ENCODE measurements at regions not wholly inside any gene's neighbourhood (a gene's known extent, or its start where the extent isn't known, plus 50 kb on each side); places are given as distances from the start of the nearest gene placed in this dataset.

DNA sequence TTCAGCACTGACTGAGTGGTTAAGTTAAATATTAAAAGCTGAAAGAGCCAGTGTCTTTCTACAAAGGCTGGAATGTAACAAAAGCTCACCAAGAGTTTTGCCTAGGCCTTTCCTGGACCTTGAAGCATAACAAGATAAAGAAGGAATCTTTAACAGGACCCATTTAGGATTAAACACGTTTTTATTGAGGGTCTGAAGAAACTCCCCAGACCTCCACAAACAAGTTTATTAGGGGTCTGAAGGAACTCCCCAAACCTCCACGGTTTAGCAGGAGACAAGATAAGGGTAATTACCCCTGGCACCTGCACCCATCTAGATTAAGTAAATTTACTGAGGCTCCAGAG, 104.0 kb downstream of the ACAA2 start (continued):
- no peak for TF ChIP-seq GLIS2 (tag by site-specific recombination; IDR thresholded peaks at IDR 0.05)
- TF ChIP-seq, protein P1, sequence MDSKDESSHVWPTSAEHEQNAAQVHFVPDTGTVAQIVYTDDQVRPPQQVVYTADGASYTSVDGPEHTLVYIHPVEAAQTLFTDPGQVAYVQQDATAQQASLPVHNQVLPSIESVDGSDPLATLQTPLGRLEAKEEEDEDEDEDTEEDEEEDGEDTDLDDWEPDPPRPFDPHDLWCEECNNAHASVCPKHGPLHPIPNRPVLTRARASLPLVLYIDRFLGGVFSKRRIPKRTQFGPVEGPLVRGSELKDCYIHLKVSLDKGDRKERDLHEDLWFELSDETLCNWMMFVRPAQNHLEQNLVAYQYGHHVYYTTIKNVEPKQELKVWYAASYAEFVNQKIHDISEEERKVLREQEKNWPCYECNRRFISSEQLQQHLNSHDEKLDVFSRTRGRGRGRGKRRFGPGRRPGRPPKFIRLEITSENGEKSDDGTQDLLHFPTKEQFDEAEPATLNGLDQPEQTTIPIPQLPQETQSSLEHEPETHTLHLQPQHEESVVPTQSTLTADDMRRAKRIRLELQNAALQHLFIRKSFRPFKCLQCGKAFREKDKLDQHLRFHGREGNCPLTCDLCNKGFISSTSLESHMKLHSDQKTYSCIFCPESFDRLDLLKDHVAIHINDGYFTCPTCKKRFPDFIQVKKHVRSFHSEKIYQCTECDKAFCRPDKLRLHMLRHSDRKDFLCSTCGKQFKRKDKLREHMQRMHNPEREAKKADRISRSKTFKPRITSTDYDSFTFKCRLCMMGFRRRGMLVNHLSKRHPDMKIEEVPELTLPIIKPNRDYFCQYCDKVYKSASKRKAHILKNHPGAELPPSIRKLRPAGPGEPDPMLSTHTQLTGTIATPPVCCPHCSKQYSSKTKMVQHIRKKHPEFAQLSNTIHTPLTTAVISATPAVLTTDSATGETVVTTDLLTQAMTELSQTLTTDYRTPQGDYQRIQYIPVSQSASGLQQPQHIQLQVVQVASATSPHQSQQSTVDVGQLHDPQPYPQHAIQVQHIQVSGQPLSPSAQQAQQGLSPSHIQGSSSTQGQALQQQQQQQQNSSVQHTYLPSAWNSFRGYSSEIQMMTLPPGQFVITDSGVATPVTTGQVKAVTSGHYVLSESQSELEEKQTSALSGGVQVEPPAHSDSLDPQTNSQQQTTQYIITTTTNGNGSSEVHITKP (tag by site-specific recombination; IDR thresholded peaks at IDR 0.05): no peak
- TF ChIP-seq ZNF571 (tag by site-specific recombination; IDR thresholded peaks at IDR 0.05): no peak
- no peak for TF ChIP-seq ZNF610 (tag by site-specific recombination; IDR thresholded peaks at IDR 0.05; ENCODE audit: borderline replicate concordance)

DNA sequence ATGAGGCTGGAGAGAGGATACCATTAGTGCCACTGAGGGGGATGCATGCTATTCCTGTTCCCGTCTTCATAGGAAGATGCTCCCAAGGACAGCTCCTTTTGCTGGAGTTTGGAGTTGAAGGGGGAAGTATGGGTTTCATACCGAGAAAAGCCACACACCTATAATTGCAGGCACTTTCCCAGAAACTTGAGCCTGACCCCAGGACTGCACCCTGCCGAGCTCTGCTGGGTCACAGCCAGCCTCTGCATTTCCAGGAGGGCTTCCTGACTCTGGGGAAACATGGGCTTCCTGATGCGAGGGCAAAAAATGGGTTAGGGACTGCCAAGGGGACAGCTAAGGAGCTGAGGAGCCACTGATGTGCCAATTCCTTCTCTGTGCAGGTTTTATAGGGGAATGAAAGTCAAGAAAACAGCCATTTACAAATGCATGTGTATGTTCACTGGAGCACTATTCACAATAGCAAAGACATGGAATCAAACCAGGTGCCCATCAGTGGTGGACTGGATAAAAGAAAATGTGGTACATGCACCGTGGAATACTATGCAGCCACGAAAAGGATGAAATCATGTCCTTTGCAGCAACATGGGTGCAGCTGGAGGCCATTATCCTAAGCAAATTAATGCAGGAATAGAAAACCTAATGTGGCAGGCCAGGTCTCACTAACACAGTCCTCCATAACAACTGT, 104.5 kb downstream of the ACAA2 start:
- ChIA-PET POLR2A (no interaction called here), CTCF (interaction anchor here (1.3 kb wide), 1 partner anchor 151 kb away, joined by 3 read pairs; no protein-coding TSS in a partner anchor)
- Histone ChIP-seq H3K4me3 (ENCODE audit: low read depth, low read length) (no peak overlapping the region), H3K4me1 (ENCODE audit: control insufficient read depth, insufficient read depth, low read length) (no peaks in the 10 kb centered on the region), H3K9me3 (ENCODE audit: control insufficient read depth, insufficient read depth, low read depth, low read length) (no peaks in the 10 kb centered on the region), H3K27ac (ENCODE audit: extremely low read depth, low read depth, low read length) (no peak overlapping the region), H3K36me3 (ENCODE audit: control insufficient read depth in 2 of 2, insufficient read depth in 1 of 2, low read length in 2 of 2) (no peaks in the 10 kb centered on the region)
- TF ChIP-seq ZIC2 (tag by site-specific recombination; IDR thresholded peaks at IDR 0.05) (0 out of 2 replicates have a peak, but pooled peaks have one; percentile 24), ZBTB17 (tag by site-specific recombination; IDR thresholded peaks at IDR 0.05) (no peak), ZNF146 (tag by site-specific recombination; IDR thresholded peaks at IDR 0.05) (peak; percentile 96), ZNF274 (IDR thresholded peaks at IDR 0.05; ENCODE audit: low read length) (no peak), ZNF274 (tag by site-specific recombination; IDR thresholded peaks at IDR 0.05; ENCODE audit: borderline replicate concordance) (no peak), ZNF529 (tag by site-specific recombination; IDR thresholded peaks at IDR 0.05; ENCODE audit: insufficient replicate concordance) (no peak), IKZF3 (tag by site-specific recombination; IDR thresholded peaks at IDR 0.05) (no peak)
- TF ChIP-seq, protein P2, sequence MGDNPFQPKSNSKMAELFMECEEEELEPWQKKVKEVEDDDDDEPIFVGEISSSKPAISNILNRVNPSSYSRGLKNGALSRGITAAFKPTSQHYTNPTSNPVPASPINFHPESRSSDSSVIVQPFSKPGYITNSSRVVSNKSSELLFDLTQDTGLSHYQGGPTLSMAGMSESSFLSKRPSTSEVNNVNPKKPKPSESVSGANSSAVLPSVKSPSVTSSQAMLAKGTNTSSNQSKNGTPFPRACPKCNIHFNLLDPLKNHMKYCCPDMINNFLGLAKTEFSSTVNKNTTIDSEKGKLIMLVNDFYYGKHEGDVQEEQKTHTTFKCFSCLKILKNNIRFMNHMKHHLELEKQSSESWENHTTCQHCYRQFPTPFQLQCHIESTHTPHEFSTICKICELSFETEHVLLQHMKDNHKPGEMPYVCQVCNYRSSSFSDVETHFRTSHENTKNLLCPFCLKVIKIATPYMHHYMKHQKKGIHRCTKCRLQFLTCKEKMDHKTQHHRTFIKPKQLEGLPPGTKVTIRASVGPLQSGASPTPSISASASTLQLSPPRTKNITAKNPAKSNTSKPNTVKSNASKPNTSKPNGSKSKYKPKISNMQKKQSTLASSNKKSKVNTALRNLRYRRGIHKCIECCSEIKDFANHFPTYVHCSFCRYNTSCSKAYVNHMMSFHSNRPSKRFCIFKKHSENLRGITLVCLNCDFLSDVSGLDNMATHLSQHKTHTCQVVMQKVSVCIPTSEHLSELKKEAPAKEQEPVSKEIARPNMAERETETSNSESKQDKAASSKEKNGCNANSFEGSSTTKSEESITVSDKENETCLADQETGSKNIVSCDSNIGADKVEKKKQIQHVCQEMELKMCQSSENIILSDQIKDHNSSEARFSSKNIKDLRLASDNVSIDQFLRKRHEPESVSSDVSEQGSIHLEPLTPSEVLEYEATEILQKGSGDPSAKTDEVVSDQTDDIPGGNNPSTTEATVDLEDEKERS (tag by site-specific recombination; IDR thresholded peaks at IDR 0.05): 0 out of 2 replicates have a peak, but pooled peaks have one; percentile 55
- TF ChIP-seq, protein P3, sequence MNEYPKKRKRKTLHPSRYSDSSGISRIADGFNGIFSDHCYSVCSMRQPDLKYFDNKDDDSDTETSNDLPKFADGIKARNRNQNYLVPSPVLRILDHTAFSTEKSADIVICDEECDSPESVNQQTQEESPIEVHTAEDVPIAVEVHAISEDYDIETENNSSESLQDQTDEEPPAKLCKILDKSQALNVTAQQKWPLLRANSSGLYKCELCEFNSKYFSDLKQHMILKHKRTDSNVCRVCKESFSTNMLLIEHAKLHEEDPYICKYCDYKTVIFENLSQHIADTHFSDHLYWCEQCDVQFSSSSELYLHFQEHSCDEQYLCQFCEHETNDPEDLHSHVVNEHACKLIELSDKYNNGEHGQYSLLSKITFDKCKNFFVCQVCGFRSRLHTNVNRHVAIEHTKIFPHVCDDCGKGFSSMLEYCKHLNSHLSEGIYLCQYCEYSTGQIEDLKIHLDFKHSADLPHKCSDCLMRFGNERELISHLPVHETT (tag by site-specific recombination; IDR thresholded peaks at IDR 0.05): no peak

DNA sequence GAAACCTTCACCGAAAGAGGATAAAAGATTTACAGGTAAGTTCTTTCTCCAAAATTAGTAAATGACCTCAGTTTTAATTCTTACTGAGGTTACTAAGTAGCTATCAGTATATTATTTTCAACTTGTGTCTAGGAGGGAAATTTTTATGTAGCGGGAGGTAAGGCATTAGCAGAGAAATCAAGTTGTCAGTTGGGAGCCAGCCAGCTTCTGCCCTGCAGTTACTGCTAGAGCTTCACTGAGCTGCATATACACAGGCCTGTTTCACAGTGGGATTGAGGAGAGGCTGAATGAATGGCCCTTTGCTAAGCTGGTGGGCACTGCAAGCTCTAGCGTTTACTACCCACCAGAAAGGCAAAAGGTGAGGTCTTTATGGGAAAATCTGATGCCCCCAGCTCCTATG, 105.7 kb downstream of the ACAA2 start:
- Histone ChIP-seq H3K9me3 (ENCODE audit: control insufficient read depth, insufficient read depth, low read depth, low read length) (no peaks in the 10 kb centered on the region), H3K36me3 (ENCODE audit: control insufficient read depth in 2 of 2, insufficient read depth in 1 of 2, low read length in 2 of 2) (no peaks in the 10 kb centered on the region), H3K4me3 (ENCODE audit: low read depth, low read length) (no peak overlapping the region), H3K27ac (ENCODE audit: extremely low read depth, low read depth, low read length) (no peak overlapping the region), H3K4me1 (ENCODE audit: control insufficient read depth, insufficient read depth, low read length) (no peaks in the 10 kb centered on the region)
- ChIA-PET CTCF (interaction anchor here (0.5 to 1.3 kb wide), 7 partner anchors 10 to 513 kb away, joined by 3 to 7 read pairs (median 3); partner anchors contain the start of gene MYO5B), POLR2A (no interaction called here)
- TF ChIP-seq ZNF510 (tag by site-specific recombination; IDR thresholded peaks at IDR 0.05; ENCODE audit: insufficient replicate concordance): no peak
- no peak for TF ChIP-seq ZNF202 (tag by site-specific recombination; IDR thresholded peaks at IDR 0.05; ENCODE audit: borderline replicate concordance)
- no peak for TF ChIP-seq ZNF785 (tag by site-specific recombination; IDR thresholded peaks at IDR 0.05)

Measured in HEK293 (cell line).